Omental fat pad (tissue), 3 donors: ENCODE measurements at regions not wholly inside any gene's neighbourhood (a gene's known extent, or its start where the extent isn't known, plus 50 kb on each side); places are given as distances from the start of the nearest gene placed in this dataset.
"Not testable (repeated sequence)": the region's sequence is repeated elsewhere in the genome, so short reads cannot be mapped to it uniquely, and the experiment has no call there.

Source experiments
- ATAC-seq: fragments of 150-250 bp; one replicate; pipeline ENCODE4 v1.9.1; 2016; ENCODE audit warnings: mild to moderate bottlenecking, moderate library complexity; ENCODE audit not compliant: low FRiP score
- DNase-seq: peaks from one replicate; pipeline ENCODE4 v3.0.0-alpha.2; 2019; ENCODE audit warnings: low spot score
- TF ChIP-seq, protein P1 (sequence below), 3 donors: fragments of 450-650 bp; IDR thresholded peaks; one replicate each; pipeline ENCODE4 v1.5.1; 2016 to 2017; ENCODE audit warnings: antibody characterized with exemption in 3 of 3, mild to moderate bottlenecking in 3 of 3, moderate library complexity in 2 of 3

GRCh38 chr6:50390416-50390815 lies 322.9 kb upstream of the TFAP2D start:
- TF ChIP-seq, protein P1, sequence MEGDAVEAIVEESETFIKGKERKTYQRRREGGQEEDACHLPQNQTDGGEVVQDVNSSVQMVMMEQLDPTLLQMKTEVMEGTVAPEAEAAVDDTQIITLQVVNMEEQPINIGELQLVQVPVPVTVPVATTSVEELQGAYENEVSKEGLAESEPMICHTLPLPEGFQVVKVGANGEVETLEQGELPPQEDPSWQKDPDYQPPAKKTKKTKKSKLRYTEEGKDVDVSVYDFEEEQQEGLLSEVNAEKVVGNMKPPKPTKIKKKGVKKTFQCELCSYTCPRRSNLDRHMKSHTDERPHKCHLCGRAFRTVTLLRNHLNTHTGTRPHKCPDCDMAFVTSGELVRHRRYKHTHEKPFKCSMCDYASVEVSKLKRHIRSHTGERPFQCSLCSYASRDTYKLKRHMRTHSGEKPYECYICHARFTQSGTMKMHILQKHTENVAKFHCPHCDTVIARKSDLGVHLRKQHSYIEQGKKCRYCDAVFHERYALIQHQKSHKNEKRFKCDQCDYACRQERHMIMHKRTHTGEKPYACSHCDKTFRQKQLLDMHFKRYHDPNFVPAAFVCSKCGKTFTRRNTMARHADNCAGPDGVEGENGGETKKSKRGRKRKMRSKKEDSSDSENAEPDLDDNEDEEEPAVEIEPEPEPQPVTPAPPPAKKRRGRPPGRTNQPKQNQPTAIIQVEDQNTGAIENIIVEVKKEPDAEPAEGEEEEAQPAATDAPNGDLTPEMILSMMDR (IDR thresholded peaks at IDR 0.05) = no peak
- ATAC-seq (no peak), DNase-seq (no peak)

DNA sequence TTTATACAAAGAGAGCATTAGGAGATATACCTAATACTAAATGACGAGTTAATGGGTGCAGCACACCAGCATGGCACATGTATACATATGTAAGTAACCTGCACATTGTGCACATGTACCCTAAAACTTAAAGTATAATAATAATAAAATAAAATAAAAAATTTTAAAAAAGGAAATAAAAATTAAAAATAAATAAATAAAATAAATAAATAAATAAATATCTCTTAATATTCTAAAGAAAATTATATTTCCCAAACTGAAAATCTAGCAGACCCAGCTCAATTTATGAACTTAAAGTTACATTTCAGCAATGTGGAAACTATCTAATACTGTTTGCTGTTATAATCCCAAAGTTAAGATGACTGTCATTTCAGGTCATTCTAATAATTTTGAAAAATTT lies 319.2 kb upstream of the TFAP2D start:
- not testable (repeated sequence) for ATAC-seq, DNase-seq

- DNase-seq = no peak
- no peak for ATAC-seq
- TF ChIP-seq, protein P1 (IDR thresholded peaks at IDR 0.05) = no peak
These were observed 308.7 kb upstream of the TFAP2D start for GRCh38 chr6:50404643-50405042.

- TF ChIP-seq, protein P1 (IDR thresholded peaks at IDR 0.05) = no peak
- DNase-seq (no peak), ATAC-seq (no peak)
These were observed 302.7 kb upstream of the TFAP2D start for GRCh38 chr6:50410579-50410978.

- DNase-seq, ATAC-seq: not testable (repeated sequence)
These were observed 292.3 kb upstream of the TFAP2D start for GRCh38 chr6:50421041-50421440.

- ATAC-seq (no peak), DNase-seq (no peak)
- TF ChIP-seq, protein P1 (IDR thresholded peaks at IDR 0.05) = no peak
These were observed 286.1 kb upstream of the TFAP2D start for GRCh38 chr6:50427267-50427666.

GRCh38 chr6:50437901-50438300 lies 275.4 kb upstream of the TFAP2D start:
- DNase-seq = no peak
- TF ChIP-seq, protein P1 (IDR thresholded peaks at IDR 0.05) = no peak

DNA sequence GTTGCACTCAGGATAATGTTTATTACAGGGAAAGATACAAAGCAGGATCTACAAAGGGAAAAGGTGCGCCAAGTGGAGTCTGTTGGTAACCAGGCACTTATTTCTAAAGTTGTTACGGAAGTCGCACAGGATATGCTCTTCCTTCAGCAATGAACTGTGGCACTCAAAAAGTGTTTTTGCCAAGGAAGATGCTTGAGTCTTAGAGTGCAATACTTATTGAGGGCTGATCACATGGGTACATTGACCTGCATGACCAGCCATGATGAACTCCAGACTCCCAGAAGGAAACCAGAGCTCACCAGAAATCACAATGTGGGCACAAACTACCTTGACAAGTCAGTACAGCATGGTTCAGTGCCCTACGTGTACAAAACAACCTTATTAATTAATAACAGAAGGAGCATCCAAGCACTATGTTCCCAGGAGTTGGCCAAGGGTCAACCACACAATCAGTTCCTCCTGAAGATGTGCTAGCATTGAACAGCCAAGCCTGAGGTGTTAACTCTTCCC lies 270.7 kb upstream of the TFAP2D start:
- DNase-seq (no peak), ATAC-seq (no peak)
- TF ChIP-seq, protein P1 (IDR thresholded peaks at IDR 0.05) = no peak

More at GRCh38 chr6:50437901-50438300, 275.4 kb upstream of the TFAP2D start:
- no peak for ATAC-seq
